Endothelial cell of umbilical vein (primary cell): ENCODE measurements at regions not wholly inside any gene's neighbourhood (a gene's known extent, or its start where the extent isn't known, plus 50 kb on each side); places are given as distances from the start of the nearest gene placed in this dataset.
"Not testable (repeated sequence)": the region's sequence is repeated elsewhere in the genome, so short reads cannot be mapped to it uniquely, and the experiment has no call there.

Experiments used
- EZH2 ChIP-seq: IDR thresholded peaks from 2 replicates; pipeline ENCODE4 v1.6.1; 2012; ENCODE audit warnings: borderline replicate concordance, low read depth, mild to moderate bottlenecking, moderate library complexity, low read length, inconsistent platforms; ENCODE audit not compliant: severe bottlenecking
- POLR2A ChIP-seq: IDR thresholded peaks from 2 replicates; pipeline ENCODE4 v1.6.1; 2012; ENCODE audit warnings: low read depth, mild to moderate bottlenecking, control low read depth, low read length
- POLR2AphosphoS5 ChIP-seq: IDR thresholded peaks from 2 replicates; pipeline ENCODE4 v1.6.1; 2012; ENCODE audit warnings: low read depth, mild to moderate bottlenecking, control low read depth, low read length, moderate library complexity; ENCODE audit not compliant: insufficient read depth
- TF ChIP-seq, protein P1 (sequence below), 2 donors: IDR thresholded peaks; 1 replicate in 1 of 2; 2 replicates in 1 of 2; pipeline ENCODE4 v1.5.1; 2011; ENCODE audit warnings: low read length in 2 of 2, mild to moderate bottlenecking in 2 of 2, moderate library complexity in 2 of 2, control low read depth in 1 of 2, inconsistent platforms in 1 of 2, low read depth in 1 of 2; ENCODE audit not compliant: insufficient read depth in 1 of 2; ENCODE audit errors: extremely low read depth in 1 of 2

DNA sequence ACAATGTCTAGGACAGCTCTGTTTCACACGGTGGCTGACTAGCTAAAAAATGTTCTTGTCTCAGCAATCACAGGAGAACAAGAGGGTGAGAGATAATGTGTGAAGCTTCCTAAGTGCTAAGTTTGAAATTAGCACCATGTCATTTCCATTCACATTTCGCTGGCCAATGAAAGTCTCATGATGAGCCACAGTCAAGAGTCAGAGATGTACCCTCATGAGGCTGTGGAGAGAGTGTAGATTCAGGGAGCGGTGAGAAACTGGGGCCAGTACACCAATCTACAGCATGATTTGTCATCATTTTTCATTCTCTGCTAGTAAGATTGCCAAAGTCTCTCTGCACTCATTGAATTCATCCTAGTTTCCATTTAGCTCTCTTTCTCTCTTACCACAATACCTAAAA is 97.9 kb downstream of the FAM72B start:
- not testable (repeated sequence) for TF ChIP-seq POLR2A, EZH2, POLR2AphosphoS5
- TF ChIP-seq, protein P1, sequence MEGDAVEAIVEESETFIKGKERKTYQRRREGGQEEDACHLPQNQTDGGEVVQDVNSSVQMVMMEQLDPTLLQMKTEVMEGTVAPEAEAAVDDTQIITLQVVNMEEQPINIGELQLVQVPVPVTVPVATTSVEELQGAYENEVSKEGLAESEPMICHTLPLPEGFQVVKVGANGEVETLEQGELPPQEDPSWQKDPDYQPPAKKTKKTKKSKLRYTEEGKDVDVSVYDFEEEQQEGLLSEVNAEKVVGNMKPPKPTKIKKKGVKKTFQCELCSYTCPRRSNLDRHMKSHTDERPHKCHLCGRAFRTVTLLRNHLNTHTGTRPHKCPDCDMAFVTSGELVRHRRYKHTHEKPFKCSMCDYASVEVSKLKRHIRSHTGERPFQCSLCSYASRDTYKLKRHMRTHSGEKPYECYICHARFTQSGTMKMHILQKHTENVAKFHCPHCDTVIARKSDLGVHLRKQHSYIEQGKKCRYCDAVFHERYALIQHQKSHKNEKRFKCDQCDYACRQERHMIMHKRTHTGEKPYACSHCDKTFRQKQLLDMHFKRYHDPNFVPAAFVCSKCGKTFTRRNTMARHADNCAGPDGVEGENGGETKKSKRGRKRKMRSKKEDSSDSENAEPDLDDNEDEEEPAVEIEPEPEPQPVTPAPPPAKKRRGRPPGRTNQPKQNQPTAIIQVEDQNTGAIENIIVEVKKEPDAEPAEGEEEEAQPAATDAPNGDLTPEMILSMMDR (IDR thresholded peaks at IDR 0.05; ENCODE audit: extremely low read depth in 1 of 2, insufficient read depth in 1 of 2, low read depth in 1 of 2, low read length in 2 of 2), result not testable (repeated sequence)
